Activated CD4-positive, CD25-positive, alpha-beta regulatory T cell treated with anti-CD3 and anti-CD28 coated beads, Interleukin-2, amount 50 U/mL, for 24 hours (primary cell): ENCODE measurements at regions not wholly inside any gene's neighbourhood (a gene's known extent, or its start where the extent isn't known, plus 50 kb on each side); places are given as distances from the start of the nearest gene placed in this dataset.
"Not testable (repeated sequence)": the region's sequence is repeated elsewhere in the genome, so short reads cannot be mapped to it uniquely, and the experiment has no call there.

Experiments used
- ATAC-seq, 2 donors: fragments of 150-1000 bp; cut with Tn5 transposase; one replicate each; pipeline ENCODE4 v1.10.0; 2021; ENCODE audit warnings: mild to moderate bottlenecking in 1 of 2, moderate library complexity in 1 of 2

DNA sequence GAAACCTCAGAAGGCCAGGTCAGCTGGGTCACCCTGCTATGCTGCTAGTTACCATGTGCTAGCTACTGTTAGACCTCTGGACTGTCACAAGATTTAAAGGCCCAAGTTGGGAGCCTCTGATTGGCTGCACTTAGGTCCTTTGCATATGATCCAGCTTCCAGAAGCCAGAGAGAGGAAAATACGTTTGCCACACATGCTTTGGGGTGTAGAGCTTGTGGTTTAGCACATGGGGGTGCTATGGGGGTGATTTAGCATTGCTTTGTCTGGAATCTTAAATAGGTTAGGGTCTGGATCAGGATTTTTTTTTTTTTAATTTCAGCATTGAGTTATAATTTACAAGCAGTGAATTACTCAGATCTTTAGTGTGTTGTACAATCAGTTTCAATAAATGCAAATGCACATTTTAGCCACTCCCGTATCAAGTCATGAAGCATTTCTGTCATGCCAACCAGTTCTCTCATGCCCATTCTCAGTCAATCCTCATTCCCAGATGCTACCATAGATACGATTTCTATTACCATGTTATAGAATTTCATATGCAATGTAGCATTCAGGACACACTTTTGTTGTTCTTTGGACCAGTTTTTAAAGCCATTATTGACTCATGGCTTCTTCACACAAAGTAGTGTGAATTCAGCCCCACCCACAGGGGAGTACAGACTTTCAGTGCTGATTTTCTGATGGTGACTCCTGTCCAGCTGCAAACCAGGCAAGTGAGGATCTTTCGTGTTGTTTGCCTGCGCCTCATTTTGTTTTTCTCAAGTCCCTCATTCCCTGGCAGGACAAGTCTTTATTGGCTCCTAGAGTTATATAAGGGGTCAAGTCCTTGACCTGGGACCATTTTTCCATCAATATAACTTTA, 250.4 kb downstream of the LRRC70 start:
- no peak for ATAC-seq

DNA sequence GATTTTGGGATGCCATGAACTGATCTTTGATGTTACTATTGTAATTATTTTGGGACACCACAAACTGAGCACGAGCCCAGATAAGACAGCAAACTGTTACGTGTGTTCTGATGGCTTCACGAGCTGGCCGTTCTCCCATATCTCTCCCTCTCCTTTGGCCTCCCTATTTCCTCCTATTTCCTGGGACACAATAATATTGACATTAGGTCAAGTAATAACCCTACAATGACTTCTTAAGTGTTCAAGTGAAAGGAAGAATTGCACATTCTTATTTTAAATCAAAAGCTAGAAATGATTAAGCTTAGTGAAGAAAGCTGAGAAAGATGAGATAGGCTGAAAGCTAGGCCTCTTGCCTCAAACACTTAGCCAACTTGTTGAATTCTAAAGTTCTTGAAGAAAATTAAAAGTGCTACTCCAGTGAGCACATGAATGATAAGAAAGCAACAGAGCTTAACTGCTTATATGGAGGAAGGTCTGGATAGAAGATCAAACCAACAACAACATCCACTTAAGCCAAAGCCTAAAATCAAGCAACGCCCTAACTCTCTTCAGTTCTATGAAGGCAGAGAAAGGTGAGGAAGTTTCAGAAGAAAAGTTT, 247.1 kb downstream of the LRRC70 start:
- ATAC-seq: no peak

- ATAC-seq: no peak
Observed at GRCh38 chr5:62824936-62825335, 246.3 kb downstream of the LRRC70 start.

DNA sequence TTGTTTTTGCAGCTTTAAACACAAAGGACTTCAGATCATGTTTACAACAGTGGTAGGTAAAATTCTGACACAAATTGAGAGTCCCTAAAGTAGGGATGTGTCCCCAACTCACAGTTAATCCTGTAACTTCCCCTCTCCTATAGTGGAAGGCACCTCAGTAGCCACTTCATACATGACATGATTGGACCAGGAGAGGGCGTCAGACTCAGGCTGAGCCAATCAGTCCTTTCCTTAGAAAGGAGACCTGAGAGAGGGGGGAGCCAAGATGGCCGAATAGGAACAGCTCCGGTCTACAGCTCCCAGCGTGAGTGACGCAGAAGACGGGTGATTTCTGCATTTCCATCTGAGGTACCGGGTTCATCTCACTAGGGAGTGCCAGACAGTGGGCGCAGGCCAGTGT, 238.4 kb downstream of the LRRC70 start:
- ATAC-seq: not testable (repeated sequence)

GRCh38 chr5:62814991-62815390, 236.4 kb downstream of the LRRC70 start:
- no peak for ATAC-seq

DNA sequence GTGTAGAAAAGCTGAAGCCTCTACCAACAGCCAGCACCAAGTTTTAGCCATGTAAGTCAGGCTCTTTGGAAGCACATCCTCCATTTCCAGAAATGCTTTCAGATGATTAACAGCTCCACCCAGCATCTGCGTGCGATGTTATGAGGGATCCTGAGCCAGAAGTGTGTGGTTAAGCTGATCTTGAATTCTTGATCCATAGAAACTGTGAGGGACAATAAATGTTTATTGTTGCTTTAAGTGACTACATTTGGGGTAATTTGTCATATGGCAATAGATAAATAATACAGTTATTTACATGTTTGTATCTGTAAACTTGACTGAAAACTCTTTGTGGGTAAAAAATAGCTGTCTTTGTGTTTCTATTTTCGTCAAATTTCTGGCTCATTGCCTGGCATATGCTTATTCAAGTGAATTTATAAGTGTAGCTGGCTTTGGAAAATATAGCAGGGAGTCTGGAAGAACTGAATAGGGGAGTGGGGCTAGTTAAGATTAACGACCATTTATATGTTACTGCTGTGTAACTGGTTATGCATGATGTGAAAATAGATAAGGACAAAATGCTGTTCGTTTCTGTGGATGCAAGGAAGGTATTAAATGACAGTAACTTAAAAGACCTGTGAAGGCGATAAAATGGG, 234.1 kb downstream of the LRRC70 start:
- no peak for ATAC-seq

- not testable (repeated sequence) for ATAC-seq
Observed at GRCh38 chr5:62804819-62805218, 226.2 kb downstream of the LRRC70 start.

GRCh38 chr5:62795926-62796325, 217.3 kb downstream of the LRRC70 start:
- ATAC-seq: no peak

DNA sequence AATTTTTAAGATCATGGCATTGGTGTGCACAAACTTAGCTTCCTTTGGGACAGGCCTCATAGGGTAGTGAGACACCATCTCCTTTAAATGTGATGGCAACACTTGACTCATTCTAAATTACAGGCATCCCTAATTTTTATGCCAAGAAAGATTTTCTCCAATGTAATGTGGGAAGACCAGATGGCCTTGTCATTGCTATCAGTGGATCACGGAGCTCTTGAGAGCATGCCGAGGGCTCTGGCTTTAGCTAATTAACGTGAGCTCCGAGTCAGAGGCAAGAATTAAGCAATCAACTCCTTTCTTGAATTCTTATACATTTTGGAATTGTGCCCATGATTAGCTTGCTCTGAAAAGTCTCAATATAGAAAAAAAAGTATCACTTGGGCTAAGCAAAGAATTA, 215.8 kb downstream of the LRRC70 start:
- ATAC-seq: no peak

DNA sequence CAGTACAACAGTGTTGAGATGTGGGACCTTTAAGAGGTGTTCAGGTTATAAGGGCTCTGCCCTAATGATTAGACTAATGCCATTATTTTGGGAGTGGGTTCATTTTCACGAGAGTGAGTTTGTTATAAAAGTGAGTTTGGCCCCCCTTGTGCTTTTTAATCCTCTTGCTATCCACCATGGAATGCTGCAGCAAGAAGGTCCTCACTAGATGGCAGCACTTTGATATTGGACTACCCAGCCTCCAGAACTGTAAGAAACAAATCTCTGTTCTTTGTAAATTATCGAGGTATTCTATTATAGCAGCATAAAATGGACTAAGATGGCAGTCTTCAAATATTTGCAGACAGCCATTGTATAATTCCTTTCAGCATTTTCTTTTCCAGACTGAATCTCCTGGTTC, 212.4 kb downstream of the LRRC70 start:
- ATAC-seq: no peak

GRCh38 chr5:62790348-62790747, 211.7 kb downstream of the LRRC70 start:
- ATAC-seq: no peak

- no peak for ATAC-seq
Observed at GRCh38 chr5:62786099-62786498, 207.5 kb downstream of the LRRC70 start.

GRCh38 chr5:62785588-62785987, 207.0 kb downstream of the LRRC70 start:
- no peak for ATAC-seq

DNA sequence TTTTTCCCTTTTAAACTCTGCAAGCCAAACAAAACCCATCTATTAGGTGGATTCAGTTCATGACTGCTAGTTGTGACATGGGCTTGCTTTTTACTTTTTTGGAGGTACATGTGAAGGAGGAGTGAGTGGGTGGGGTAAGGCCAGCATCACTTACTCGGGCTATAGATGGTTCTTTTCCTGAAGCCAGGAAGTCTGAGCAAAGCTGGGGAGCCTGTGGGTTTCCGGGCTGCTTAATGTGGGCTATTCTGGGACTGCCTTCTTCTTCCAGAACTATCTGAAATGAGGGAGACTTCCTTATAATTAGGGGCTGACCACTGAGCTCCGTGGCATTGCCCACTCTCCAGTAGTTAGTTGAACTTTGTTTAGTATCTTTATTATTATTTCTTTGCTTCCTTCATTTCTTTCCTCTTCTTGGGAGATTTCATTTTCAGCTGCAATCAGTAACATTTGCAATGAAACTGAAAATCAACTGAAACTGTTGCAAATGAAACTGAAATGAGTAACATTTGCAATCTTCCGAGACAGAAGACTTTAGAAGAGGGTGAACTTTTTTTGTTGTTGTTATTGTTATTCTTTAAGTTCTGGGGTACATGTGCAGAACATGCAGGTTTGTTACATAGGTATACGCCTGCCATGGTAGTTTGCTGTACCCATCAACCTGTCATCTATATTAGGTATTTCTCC, 204.9 kb downstream of the LRRC70 start:
- ATAC-seq: no peak

- ATAC-seq: no peak
Observed at GRCh38 chr5:62780888-62781287, 202.3 kb downstream of the LRRC70 start.

DNA sequence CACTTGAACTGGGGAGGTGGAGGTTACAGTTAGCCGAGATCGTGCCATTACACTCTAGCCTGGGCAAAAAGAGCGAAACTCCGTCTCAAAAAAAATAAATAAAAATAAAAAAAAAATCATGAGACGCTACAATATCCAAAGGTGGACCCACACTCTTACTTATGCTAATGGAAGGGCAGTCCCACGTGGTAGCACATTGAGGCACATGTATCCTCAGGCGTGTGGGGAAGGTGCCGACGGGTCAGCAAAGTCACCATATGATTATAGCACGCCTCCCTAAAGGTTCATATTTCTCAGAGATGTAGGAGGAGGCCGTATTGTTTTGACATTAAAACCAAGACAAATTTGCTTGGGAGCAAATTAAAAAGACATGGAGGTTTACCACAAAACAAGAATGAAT, 201.6 kb downstream of the LRRC70 start:
- no peak for ATAC-seq

- ATAC-seq: no peak
Observed at GRCh38 chr5:62779010-62779422, 200.4 kb downstream of the LRRC70 start.

GRCh38 chr5:62778316-62779009, 199.8 kb downstream of the LRRC70 start:
- ATAC-seq: no peak

DNA sequence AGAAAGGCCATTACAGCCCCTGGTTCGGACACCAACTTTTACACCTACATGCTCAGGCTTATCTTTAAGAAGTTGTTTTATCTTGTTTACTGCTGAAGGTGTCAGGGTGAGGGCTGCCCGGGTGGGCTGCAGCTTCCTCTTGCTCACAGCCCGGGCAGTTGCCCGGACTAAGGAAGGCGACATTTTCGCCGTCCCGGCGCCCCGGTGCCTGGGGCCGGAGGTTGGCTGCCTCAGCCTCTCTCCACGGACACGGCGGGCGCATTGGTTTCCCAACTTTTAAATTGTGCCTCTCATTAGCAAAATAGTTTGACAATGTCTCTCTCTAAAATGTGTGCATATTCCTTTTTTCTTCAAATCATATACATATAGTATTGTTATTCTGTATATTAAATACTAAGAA, 198.5 kb downstream of the LRRC70 start:
- ATAC-seq: not testable (repeated sequence)

GRCh38 chr5:62776592-62776991, 198.0 kb downstream of the LRRC70 start:
- ATAC-seq: not testable (repeated sequence)

- no peak for ATAC-seq
Observed at GRCh38 chr5:62773460-62773859, 194.8 kb downstream of the LRRC70 start.

DNA sequence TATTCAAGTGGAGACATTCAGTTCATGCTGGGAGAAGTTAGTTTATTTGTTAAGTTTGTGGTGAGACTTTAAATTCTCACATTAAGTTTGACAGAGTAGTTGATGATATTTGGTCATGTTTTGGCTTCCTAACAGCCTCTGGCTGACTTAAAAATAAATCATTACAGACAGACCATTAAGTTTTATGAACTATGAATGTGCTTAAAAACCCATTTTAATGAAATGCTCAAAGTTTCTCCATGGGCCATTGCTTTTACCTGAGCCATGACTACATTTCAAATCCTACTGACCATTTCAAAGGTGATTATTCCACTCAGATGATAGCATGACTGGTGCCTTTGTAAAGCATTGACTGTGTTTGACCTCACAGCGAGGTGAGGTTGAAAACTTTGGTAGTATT, 192.7 kb downstream of the LRRC70 start:
- ATAC-seq: no peak

GRCh38 chr5:62767650-62768049, 189.0 kb downstream of the LRRC70 start:
- ATAC-seq: no peak
